A549 (cell line): ENCODE measurements at regions not wholly inside any gene's neighbourhood (a gene's known extent, or its start where the extent isn't known, plus 50 kb on each side); places are given as distances from the start of the nearest gene placed in this dataset.

Experiments
- CTCF ChIP-seq: fragments of >200 bp; sonication (Bioruptor Twin); formaldehyde crosslinking; IDR thresholded peaks from 3 replicates; pipeline ENCODE4 v1.5.1; 2016
- RAD21 ChIP-seq, 2 experiments: fragments of >200 bp in 1 of 2; sonication (Bioruptor Twin) in 1 of 2; formaldehyde crosslinking in 1 of 2; IDR thresholded peaks in 1 of 2; conservative IDR thresholded peaks in 1 of 2; 2 replicates in 1 of 2; 3 replicates in 1 of 2; pipeline ENCODE4 v1.6.1; 2012 to 2018; ENCODE audit warnings: inconsistent platforms in 1 of 2
- REST ChIP-seq: fragments of 200-600 bp; sonication (generic); IDR thresholded peaks from 2 replicates; pipeline ENCODE4 v1.6.1; 2016; ENCODE audit warnings: antibody characterized with exemption, mild to moderate bottlenecking, moderate library complexity

GRCh38 chr15:47974724-47975123 lies 146.1 kb upstream of the SLC24A5 start:
- no peak for TF ChIP-seq RAD21 (conservative IDR thresholded peaks at IDR 0.05 in 1 of 2, IDR thresholded peaks at IDR 0.05 in 1 of 2)
- no peak for TF ChIP-seq REST
- no peak for TF ChIP-seq CTCF
